WTC11 (cell line): ENCODE measurements at regions not wholly inside any gene's neighbourhood (a gene's known extent, or its start where the extent isn't known, plus 50 kb on each side); places are given as distances from the start of the nearest gene placed in this dataset.

Experiments used
- ATAC-seq: fragments of 200-7000 bp; cut with Tn5 transposase; 2 replicates; pipeline ENCODE4 v1.10.0; 2021; ENCODE audit warnings: mild to moderate bottlenecking, moderate library complexity
- CTCF ChIA-PET: fragments of 300-600 bp; sonication (Branson Sonifier 250); formaldehyde crosslinking; loops from one replicate; lab custom pipeline; 2021; ENCODE audit warnings: antibody characterized with exemption; lab: Charles Lee
- POLR2A ChIA-PET: fragments of 350-600 bp; sonication (Branson Sonifier 250); formaldehyde crosslinking; loops from one replicate; lab custom pipeline; 2021; ENCODE audit warnings: antibody characterized with exemption; lab: Charles Lee
- DNase-seq: peaks from one replicate; pipeline ENCODE4 v3.0.0; 2021; ENCODE audit warnings: low spot score
- H3K27ac Mint-ChIP-seq: 2 replicates; pipeline ENCODE4 v1.8.0; 2021; ENCODE audit warnings: mixed read lengths
- H3K27me3 Mint-ChIP-seq: 2 replicates; pipeline ENCODE4 v1.8.0; 2021; ENCODE audit warnings: low read depth, mild to moderate bottlenecking, moderate library complexity, mixed read lengths
- H3K36me3 Mint-ChIP-seq: 2 replicates; pipeline ENCODE4 v1.8.0; 2021; ENCODE audit warnings: mixed read lengths
- H3K4me1 Mint-ChIP-seq: 2 replicates; pipeline ENCODE4 v1.8.0; 2022; ENCODE audit warnings: mixed read lengths
- H3K4me3 Mint-ChIP-seq: 2 replicates; pipeline ENCODE4 v1.8.0; 2021; ENCODE audit warnings: mild to moderate bottlenecking, moderate library complexity, mixed read lengths
- H3K9me3 Mint-ChIP-seq: 2 replicates; pipeline ENCODE4 v1.8.0; 2021; ENCODE audit warnings: mixed read lengths
- AFF4 ChIP-seq: sonication (generic); formaldehyde crosslinking; IDR thresholded peaks from 2 replicates; pipeline ENCODE4 v1.8.1; 2023; ENCODE audit warnings: mild to moderate bottlenecking, missing genetic modification reagents, borderline replicate concordance
- ATF1 ChIP-seq: sonication (generic); formaldehyde crosslinking; IDR thresholded peaks from 2 replicates; pipeline ENCODE4 v1.8.1; 2023; ENCODE audit warnings: mild to moderate bottlenecking, moderate library complexity, missing genetic modification reagents
- CBFB ChIP-seq: sonication (generic); formaldehyde crosslinking; IDR thresholded peaks from 2 replicates; pipeline ENCODE4 v1.8.1; 2022; ENCODE audit warnings: mild to moderate bottlenecking, low read depth, missing genetic modification reagents
- E2F5 ChIP-seq: sonication (generic); formaldehyde crosslinking; IDR thresholded peaks from 2 replicates; pipeline ENCODE4 v1.8.1; 2022; ENCODE audit warnings: mild to moderate bottlenecking, moderate library complexity, missing genetic modification reagents
- ELF4 ChIP-seq: sonication (generic); formaldehyde crosslinking; IDR thresholded peaks from 2 replicates; pipeline ENCODE4 v1.8.1; 2022; ENCODE audit warnings: low read depth, mild to moderate bottlenecking, moderate library complexity, missing genetic modification reagents
- FOXP1 ChIP-seq: sonication (generic); formaldehyde crosslinking; IDR thresholded peaks from 2 replicates; pipeline ENCODE4 v1.8.0; 2022; ENCODE audit warnings: missing genetic modification reagents, mild to moderate bottlenecking, moderate library complexity, borderline replicate concordance
- FOXP4 ChIP-seq: sonication (generic); formaldehyde crosslinking; IDR thresholded peaks from 2 replicates; pipeline ENCODE4 v1.8.0; 2022; ENCODE audit warnings: mild to moderate bottlenecking, missing genetic modification reagents
- IRF2 ChIP-seq: sonication (generic); formaldehyde crosslinking; IDR thresholded peaks from 2 replicates; pipeline ENCODE4 v1.8.0; 2022; ENCODE audit warnings: low read depth, missing genetic modification reagents, borderline replicate concordance
- MAX ChIP-seq: sonication (generic); formaldehyde crosslinking; IDR thresholded peaks from 2 replicates; pipeline ENCODE4 v1.8.0; 2022; ENCODE audit warnings: mild to moderate bottlenecking, missing genetic modification reagents
- SP1 ChIP-seq: sonication (generic); formaldehyde crosslinking; conservative IDR thresholded peaks from 2 replicates; pipeline ENCODE4 v1.8.1; 2022; ENCODE audit warnings: missing genetic modification reagents
- STAT6 ChIP-seq: sonication (generic); formaldehyde crosslinking; conservative IDR thresholded peaks from 2 replicates; pipeline ENCODE4 v1.8.1; 2023; ENCODE audit warnings: mild to moderate bottlenecking, low read depth, missing genetic modification reagents, moderate library complexity
- USF1 ChIP-seq: sonication (generic); formaldehyde crosslinking; IDR thresholded peaks from 2 replicates; pipeline ENCODE4 v1.8.0; 2022; ENCODE audit warnings: mild to moderate bottlenecking, missing genetic modification reagents
- ZMAT4 ChIP-seq: fragments of 250-450 bp; sonication (Bioruptor Pico); IDR thresholded peaks from 2 replicates; pipeline ENCODE4 v1.9.0; 2021; ENCODE audit warnings: mild to moderate bottlenecking
- ZNF138 ChIP-seq: sonication (generic); formaldehyde crosslinking; conservative IDR thresholded peaks from 2 replicates; pipeline ENCODE4 v1.8.1; 2022; ENCODE audit warnings: mild to moderate bottlenecking, moderate library complexity, missing genetic modification reagents
- ZNF232 ChIP-seq: sonication (generic); formaldehyde crosslinking; IDR thresholded peaks from 2 replicates; pipeline ENCODE4 v1.8.0; 2022; ENCODE audit warnings: mild to moderate bottlenecking, missing genetic modification reagents
- ZNF396 ChIP-seq: fragments of 250-450 bp; sonication (Bioruptor Pico); IDR thresholded peaks from 2 replicates; pipeline ENCODE4 v1.8.0; 2021; ENCODE audit warnings: mild to moderate bottlenecking, moderate library complexity, borderline replicate concordance
- ZNF416 ChIP-seq: fragments of 250-450 bp; sonication (Bioruptor Pico); IDR thresholded peaks from 2 replicates; pipeline ENCODE4 v1.9.0; 2021; ENCODE audit warnings: mild to moderate bottlenecking, inconsistent platforms

GRCh38 chr13:78185700-78186099 is 267.1 kb upstream of the EDNRB start:
- ChIA-PET CTCF (no interaction called here), POLR2A (no interaction called here)
- H3K27ac Mint-ChIP-seq, result no peak overlapping the region
- ATAC-seq (no peak), DNase-seq (no peak)
- H3K27me3 Mint-ChIP-seq, result no peaks in the 10 kb centered on the region
- no peaks in the 10 kb centered on the region for H3K36me3 Mint-ChIP-seq
- no peak for TF ChIP-seq IRF2 (CRISPR knock-in tag)
- TF ChIP-seq CBFB (CRISPR knock-in tag), result no peak
- TF ChIP-seq MAX, result no peak
- TF ChIP-seq, all 79 proteins: peak for 0
- peaks cover 7% of the 10 kb centered on the region; the same call in 1 of the 2 replicates for H3K9me3 Mint-ChIP-seq
- H3K4me1 Mint-ChIP-seq, result 0 out of 2 replicates have a peak, but pooled peaks cover 5% of the 10 kb centered on the region
- H3K4me3 Mint-ChIP-seq, result no peak overlapping the region

- 0 out of 2 replicates have a peak, but pooled peaks cover 5% of the 10 kb centered on the region for H3K4me1 Mint-ChIP-seq
- no peak overlapping the region for H3K4me3 Mint-ChIP-seq
- no peak for ATAC-seq
- no peak for DNase-seq
- CTCF ChIA-PET, result no interaction called here
- H3K9me3 Mint-ChIP-seq, result peaks cover 7% of the 10 kb centered on the region; the same call in 1 of the 2 replicates
- H3K27me3 Mint-ChIP-seq, result no peaks in the 10 kb centered on the region
- TF ChIP-seq ZNF232 (CRISPR knock-in tag), result no peak
- no peak for TF ChIP-seq ZNF138 (CRISPR knock-in tag)
- no peak for TF ChIP-seq FOXP1 (CRISPR knock-in tag)
- H3K27ac Mint-ChIP-seq, result no peak overlapping the region
- POLR2A ChIA-PET, result no interaction called here
- no peaks in the 10 kb centered on the region for H3K36me3 Mint-ChIP-seq
Measured at GRCh38 chr13:78183732-78184131, 265.1 kb upstream of the EDNRB start.

GRCh38 chr13:78182813-78183212 is 264.2 kb upstream of the EDNRB start:
- H3K36me3 Mint-ChIP-seq, result no peaks in the 10 kb centered on the region
- no peaks in the 10 kb centered on the region for H3K27me3 Mint-ChIP-seq
- ChIA-PET POLR2A (no interaction called here), CTCF (no interaction called here)
- no peak overlapping the region for H3K4me3 Mint-ChIP-seq
- H3K27ac Mint-ChIP-seq, result no peak overlapping the region
- no peak for TF ChIP-seq IRF2 (CRISPR knock-in tag)
- no peak for TF ChIP-seq FOXP4 (CRISPR knock-in tag)
- TF ChIP-seq ZNF416 (CRISPR knock-in tag), result no peak
- no peak for TF ChIP-seq ZMAT4
- no peak for TF ChIP-seq SP1 (CRISPR knock-in tag)
- TF ChIP-seq ZNF396 (CRISPR knock-in tag), result no peak
- no peak for TF ChIP-seq ELF4 (CRISPR knock-in tag)
- no peak for TF ChIP-seq USF1 (CRISPR knock-in tag)
- TF ChIP-seq E2F5 (CRISPR knock-in tag), result no peak
- TF ChIP-seq ATF1, result no peak
- no peak for TF ChIP-seq STAT6 (CRISPR knock-in tag)
- no peak for TF ChIP-seq ZNF138 (CRISPR knock-in tag)
- no peak for TF ChIP-seq AFF4
- no peak for ATAC-seq
- 0 out of 2 replicates have a peak, but pooled peaks cover under 1% of the 10 kb centered on the region for H3K4me1 Mint-ChIP-seq
- peaks cover 7% of the 10 kb centered on the region; the same call in 1 of the 2 replicates for H3K9me3 Mint-ChIP-seq
- no peak for DNase-seq
